ENCODE measurements at regions not wholly inside any gene's neighbourhood (a gene's known extent, or its start where the extent isn't known, plus 50 kb on each side); places are given as distances from the start of the nearest gene placed in this dataset.

DNA sequence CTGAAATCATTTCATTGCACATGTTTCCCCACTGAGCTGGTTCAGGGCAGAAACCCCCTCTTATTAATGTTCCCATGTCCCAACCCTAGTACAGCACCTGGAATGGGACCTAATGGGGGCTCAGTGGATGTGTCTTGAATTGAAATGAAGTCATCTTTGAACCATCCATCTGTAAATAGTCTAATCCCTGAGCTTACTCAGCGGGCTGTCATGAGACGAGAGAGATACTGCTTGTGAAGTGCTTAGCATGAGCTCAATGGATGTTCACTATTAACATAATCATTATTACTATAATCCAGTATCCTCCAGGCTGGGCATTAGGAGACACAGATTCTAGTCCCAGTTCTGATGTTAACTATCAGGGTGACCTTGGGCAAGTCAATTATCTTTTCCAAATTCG, 106.6 kb upstream of the LRFN2 start:
- in situ Hi-C loops (cut with HindIII; ENCODE audit: extremely low pct_ligation_motif_present, low pct_unique_long_range_greater_than_20kb) = no loop called here
- Histone ChIP-seq H4K20me1 (ENCODE audit: insufficient read depth, low read length) (no peaks in the 10 kb centered on the region), H3K27me3 (ENCODE audit: control insufficient read depth in 1 of 2, insufficient read depth in 2 of 2, low read length in 2 of 2) (peaks cover 0 to 2% of the 10 kb centered on the region in 2 experiments; a peak in 1 of 5 replicates), H3K4me3 (replicated peaks in 1 of 3; ENCODE audit: insufficient read depth in 1 of 3, low read depth in 2 of 3, low read length in 3 of 3) (no peak overlapping the region), H3K4me2 (ENCODE audit: low read depth, low read length) (no peak overlapping the region), H3K4me1 (ENCODE audit: insufficient read depth, low read length) (no peaks in the 10 kb centered on the region), H2AFZ (ENCODE audit: low read length) (no peak overlapping the region), H3K9me3 (ENCODE audit: low read length) (no peaks in the 10 kb centered on the region), H3K27ac (ENCODE audit: extremely low read length, insufficient read depth, low read length) (no peak overlapping the region), H3K9ac (ENCODE audit: insufficient read depth, low read depth, low read length) (no peak overlapping the region), H3K36me3 (replicated peaks in 1 of 2; ENCODE audit: control insufficient read depth in 1 of 2, insufficient read depth in 2 of 2, low read length in 2 of 2) (no peaks in the 10 kb centered on the region), H3K79me2 (ENCODE audit: insufficient read depth, low read length) (no peaks in the 10 kb centered on the region)
- 0% methylated on average over 3 of the region's 3 CpGs for WGBS (ENCODE audit: low lambda C conversion rate)
- DNase-seq (ENCODE audit: low spot score) (no peak), FAIRE-seq (no peak), ATAC-seq (no peak)
- no TSS peak for BruUV-seq (replicated peaks)
- intact Hi-C loops (cut with micrococcal nuclease; ENCODE audit: unreplicated experiment) = no loop called here
- ChIA-PET CTCF (ENCODE audit: low intra/inter-chr PET ratio, low total read pairs) (no interaction called here), POLR2A (no interaction called here)
- TF ChIP-seq FOXO1 (CRISPR knock-in tag; IDR thresholded peaks at IDR 0.05) = no peak
- no peak for TF ChIP-seq IKZF1 (IDR thresholded peaks at IDR 0.05)
- TF ChIP-seq TBX2 (CRISPR knock-in tag; IDR thresholded peaks at IDR 0.05; ENCODE audit: borderline replicate concordance) = no peak

GRCh38 chr6:40692337-40692736, 105.2 kb upstream of the LRFN2 start:
- FAIRE-seq = no peak
- no peak for TF ChIP-seq CBFB (CRISPR knock-in tag; IDR thresholded peaks at IDR 0.05)
- TF ChIP-seq NR1H2 (CRISPR knock-in tag; IDR thresholded peaks at IDR 0.05; ENCODE audit: borderline replicate concordance, low read depth) = no peak
- no peak for TF ChIP-seq FOXK1 (CRISPR knock-in tag; IDR thresholded peaks at IDR 0.05; ENCODE audit: borderline replicate concordance, low read depth)
- TF ChIP-seq MED13 (CRISPR knock-in tag; IDR thresholded peaks at IDR 0.05) = no peak
- TF ChIP-seq REXO4 (CRISPR knock-in tag; IDR thresholded peaks at IDR 0.05; ENCODE audit: borderline replicate concordance) = no peak
- no peak for TF ChIP-seq THAP8 (CRISPR knock-in tag; IDR thresholded peaks at IDR 0.05; ENCODE audit: borderline replicate concordance)
- TF ChIP-seq, protein P1, sequence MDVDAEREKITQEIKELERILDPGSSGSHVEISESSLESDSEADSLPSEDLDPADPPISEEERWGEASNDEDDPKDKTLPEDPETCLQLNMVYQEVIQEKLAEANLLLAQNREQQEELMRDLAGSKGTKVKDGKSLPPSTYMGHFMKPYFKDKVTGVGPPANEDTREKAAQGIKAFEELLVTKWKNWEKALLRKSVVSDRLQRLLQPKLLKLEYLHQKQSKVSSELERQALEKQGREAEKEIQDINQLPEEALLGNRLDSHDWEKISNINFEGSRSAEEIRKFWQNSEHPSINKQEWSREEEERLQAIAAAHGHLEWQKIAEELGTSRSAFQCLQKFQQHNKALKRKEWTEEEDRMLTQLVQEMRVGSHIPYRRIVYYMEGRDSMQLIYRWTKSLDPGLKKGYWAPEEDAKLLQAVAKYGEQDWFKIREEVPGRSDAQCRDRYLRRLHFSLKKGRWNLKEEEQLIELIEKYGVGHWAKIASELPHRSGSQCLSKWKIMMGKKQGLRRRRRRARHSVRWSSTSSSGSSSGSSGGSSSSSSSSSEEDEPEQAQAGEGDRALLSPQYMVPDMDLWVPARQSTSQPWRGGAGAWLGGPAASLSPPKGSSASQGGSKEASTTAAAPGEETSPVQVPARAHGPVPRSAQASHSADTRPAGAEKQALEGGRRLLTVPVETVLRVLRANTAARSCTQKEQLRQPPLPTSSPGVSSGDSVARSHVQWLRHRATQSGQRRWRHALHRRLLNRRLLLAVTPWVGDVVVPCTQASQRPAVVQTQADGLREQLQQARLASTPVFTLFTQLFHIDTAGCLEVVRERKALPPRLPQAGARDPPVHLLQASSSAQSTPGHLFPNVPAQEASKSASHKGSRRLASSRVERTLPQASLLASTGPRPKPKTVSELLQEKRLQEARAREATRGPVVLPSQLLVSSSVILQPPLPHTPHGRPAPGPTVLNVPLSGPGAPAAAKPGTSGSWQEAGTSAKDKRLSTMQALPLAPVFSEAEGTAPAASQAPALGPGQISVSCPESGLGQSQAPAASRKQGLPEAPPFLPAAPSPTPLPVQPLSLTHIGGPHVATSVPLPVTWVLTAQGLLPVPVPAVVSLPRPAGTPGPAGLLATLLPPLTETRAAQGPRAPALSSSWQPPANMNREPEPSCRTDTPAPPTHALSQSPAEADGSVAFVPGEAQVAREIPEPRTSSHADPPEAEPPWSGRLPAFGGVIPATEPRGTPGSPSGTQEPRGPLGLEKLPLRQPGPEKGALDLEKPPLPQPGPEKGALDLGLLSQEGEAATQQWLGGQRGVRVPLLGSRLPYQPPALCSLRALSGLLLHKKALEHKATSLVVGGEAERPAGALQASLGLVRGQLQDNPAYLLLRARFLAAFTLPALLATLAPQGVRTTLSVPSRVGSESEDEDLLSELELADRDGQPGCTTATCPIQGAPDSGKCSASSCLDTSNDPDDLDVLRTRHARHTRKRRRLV (CRISPR knock-in tag; IDR thresholded peaks at IDR 0.05) = no peak
- TF ChIP-seq THAP9 (CRISPR knock-in tag; IDR thresholded peaks at IDR 0.05; ENCODE audit: borderline replicate concordance) = no peak
- no peak for TF ChIP-seq GZF1 (CRISPR knock-in tag; IDR thresholded peaks at IDR 0.05)

More at GRCh38 chr6:40692337-40692736, 105.2 kb upstream of the LRFN2 start:
- ATAC-seq = no peak
- Histone ChIP-seq H3K4me1 (ENCODE audit: insufficient read depth, low read length) (no peaks in the 10 kb centered on the region), H4K20me1 (ENCODE audit: insufficient read depth, low read length) (no peaks in the 10 kb centered on the region), H3K9ac (ENCODE audit: insufficient read depth, low read depth, low read length) (no peak overlapping the region), H2AFZ (ENCODE audit: low read length) (no peak overlapping the region), H3K27me3 (ENCODE audit: control insufficient read depth in 1 of 2, insufficient read depth in 2 of 2, low read length in 2 of 2) (peaks cover 0 to 2% of the 10 kb centered on the region in 2 experiments; a peak in 1 of 5 replicates), H3K9me3 (ENCODE audit: low read length) (no peaks in the 10 kb centered on the region), H3K4me2 (ENCODE audit: low read depth, low read length) (no peak overlapping the region), H3K79me2 (ENCODE audit: insufficient read depth, low read length) (no peaks in the 10 kb centered on the region), H3K4me3 (replicated peaks in 1 of 3; ENCODE audit: insufficient read depth in 1 of 3, low read depth in 2 of 3, low read length in 3 of 3) (no peak overlapping the region), H3K36me3 (replicated peaks in 1 of 2; ENCODE audit: control insufficient read depth in 1 of 2, insufficient read depth in 2 of 2, low read length in 2 of 2) (no peaks in the 10 kb centered on the region), H3K27ac (ENCODE audit: extremely low read length, insufficient read depth, low read length) (no peak overlapping the region)
- intact Hi-C loops (cut with micrococcal nuclease; ENCODE audit: unreplicated experiment) = no loop called here
- no peak for DNase-seq (ENCODE audit: low spot score)
- ChIA-PET CTCF (ENCODE audit: low intra/inter-chr PET ratio, low total read pairs) (no interaction called here), POLR2A (no interaction called here)
- in situ Hi-C loops (cut with HindIII; ENCODE audit: extremely low pct_ligation_motif_present, low pct_unique_long_range_greater_than_20kb) = no loop called here
- no TSS peak for BruUV-seq (replicated peaks)
- whole genome bisulfite sequencing (ENCODE audit: low lambda C conversion rate) = 0% methylated on average over 2 of the region's 2 CpGs
